ENCODE measurements at regions not wholly inside any gene's neighbourhood (a gene's known extent, or its start where the extent isn't known, plus 50 kb on each side); places are given as distances from the start of the nearest gene placed in this dataset.

GRCh38 chr3:148008591-148008990, 599.4 kb downstream of the ZIC1 start:
- H3K9me3 Mint-ChIP-seq, result peaks cover 3% of the 10 kb centered on the region
- no peaks in the 10 kb centered on the region for H3K4me1 Mint-ChIP-seq (ENCODE audit: low read depth)
- H3K27ac Mint-ChIP-seq, result no peak overlapping the region
- H3K4me3 Mint-ChIP-seq, result no peak overlapping the region
- no peaks in the 10 kb centered on the region for H3K27me3 Mint-ChIP-seq (ENCODE audit: low read depth)
- no peaks in the 10 kb centered on the region for H3K36me3 Mint-ChIP-seq (ENCODE audit: low read depth)

GRCh38 chr3:148020861-148021260, 611.7 kb downstream of the ZIC1 start:
- Mint-ChIP-seq H3K4me3 (no peak overlapping the region), H3K27me3 (ENCODE audit: low read depth) (no peaks in the 10 kb centered on the region), H3K36me3 (ENCODE audit: low read depth) (no peaks in the 10 kb centered on the region), H3K27ac (no peak overlapping the region), H3K4me1 (ENCODE audit: low read depth) (no peaks in the 10 kb centered on the region), H3K9me3 (peaks cover 4% of the 10 kb centered on the region)

GRCh38 chr3:148021381-148021780, 612.2 kb downstream of the ZIC1 start:
- Mint-ChIP-seq H3K4me1 (ENCODE audit: low read depth) (no peaks in the 10 kb centered on the region), H3K36me3 (ENCODE audit: low read depth) (no peaks in the 10 kb centered on the region), H3K27me3 (ENCODE audit: low read depth) (no peaks in the 10 kb centered on the region), H3K9me3 (peaks cover 4% of the 10 kb centered on the region), H3K27ac (no peak overlapping the region), H3K4me3 (no peak overlapping the region)

- H3K27me3 Mint-ChIP-seq (ENCODE audit: low read depth), result no peaks in the 10 kb centered on the region
- no peak overlapping the region for H3K4me3 Mint-ChIP-seq
- no peaks in the 10 kb centered on the region for H3K4me1 Mint-ChIP-seq (ENCODE audit: low read depth)
- peaks cover 4% of the 10 kb centered on the region for H3K9me3 Mint-ChIP-seq
- H3K27ac Mint-ChIP-seq, result no peak overlapping the region
- H3K36me3 Mint-ChIP-seq (ENCODE audit: low read depth), result no peaks in the 10 kb centered on the region
These were observed 614.8 kb downstream of the ZIC1 start for GRCh38 chr3:148023994-148024393.

GRCh38 chr3:148026009-148026588, 616.9 kb downstream of the ZIC1 start:
- no peaks in the 10 kb centered on the region for H3K4me1 Mint-ChIP-seq (ENCODE audit: low read depth)
- no peak overlapping the region for H3K27ac Mint-ChIP-seq
- H3K9me3 Mint-ChIP-seq, result no peaks in the 10 kb centered on the region
- H3K36me3 Mint-ChIP-seq (ENCODE audit: low read depth), result no peaks in the 10 kb centered on the region
- no peaks in the 10 kb centered on the region for H3K27me3 Mint-ChIP-seq (ENCODE audit: low read depth)
- H3K4me3 Mint-ChIP-seq, result no peak overlapping the region

GRCh38 chr3:148030975-148031374, 621.8 kb downstream of the ZIC1 start:
- no peaks in the 10 kb centered on the region for H3K36me3 Mint-ChIP-seq (ENCODE audit: low read depth)
- H3K9me3 Mint-ChIP-seq, result no peaks in the 10 kb centered on the region

GRCh38 chr3:148034353-148034752, 625.2 kb downstream of the ZIC1 start:
- Mint-ChIP-seq H3K4me3 (no peak overlapping the region), H3K9me3 (no peaks in the 10 kb centered on the region), H3K27ac (no peak overlapping the region), H3K4me1 (ENCODE audit: low read depth) (no peaks in the 10 kb centered on the region), H3K36me3 (ENCODE audit: low read depth) (no peaks in the 10 kb centered on the region), H3K27me3 (ENCODE audit: low read depth) (no peaks in the 10 kb centered on the region)

More at GRCh38 chr3:148030975-148031374, 621.8 kb downstream of the ZIC1 start:
- Mint-ChIP-seq H3K27me3 (ENCODE audit: low read depth) (no peaks in the 10 kb centered on the region), H3K27ac (no peak overlapping the region), H3K4me1 (ENCODE audit: low read depth) (no peaks in the 10 kb centered on the region), H3K4me3 (no peak overlapping the region)

- H3K9me3 Mint-ChIP-seq, result no peaks in the 10 kb centered on the region
- no peaks in the 10 kb centered on the region for H3K36me3 Mint-ChIP-seq (ENCODE audit: low read depth)
- no peak overlapping the region for H3K4me3 Mint-ChIP-seq
- no peak overlapping the region for H3K27ac Mint-ChIP-seq
- no peaks in the 10 kb centered on the region for H3K27me3 Mint-ChIP-seq (ENCODE audit: low read depth)
- no peaks in the 10 kb centered on the region for H3K4me1 Mint-ChIP-seq (ENCODE audit: low read depth)
These were observed 627.2 kb downstream of the ZIC1 start for GRCh38 chr3:148036331-148036876.

GRCh38 chr3:148042663-148043445, 633.7 kb downstream of the ZIC1 start:
- Mint-ChIP-seq H3K27ac (no peak overlapping the region), H3K9me3 (peaks cover 4% of the 10 kb centered on the region), H3K36me3 (ENCODE audit: low read depth) (no peaks in the 10 kb centered on the region), H3K4me1 (ENCODE audit: low read depth) (no peaks in the 10 kb centered on the region), H3K4me3 (no peak overlapping the region), H3K27me3 (ENCODE audit: low read depth) (no peaks in the 10 kb centered on the region)

GRCh38 chr3:148044151-148044550, 635.0 kb downstream of the ZIC1 start:
- Mint-ChIP-seq H3K36me3 (ENCODE audit: low read depth) (no peaks in the 10 kb centered on the region), H3K4me3 (no peak overlapping the region), H3K4me1 (ENCODE audit: low read depth) (no peaks in the 10 kb centered on the region), H3K9me3 (peaks cover 4% of the 10 kb centered on the region), H3K27ac (no peak overlapping the region), H3K27me3 (ENCODE audit: low read depth) (no peaks in the 10 kb centered on the region)

GRCh38 chr3:148054999-148055398, 642.7 kb upstream of the AGTR1 start:
- H3K9me3 Mint-ChIP-seq, result no peaks in the 10 kb centered on the region
- H3K4me3 Mint-ChIP-seq, result no peak overlapping the region
- no peaks in the 10 kb centered on the region for H3K27me3 Mint-ChIP-seq (ENCODE audit: low read depth)
- no peak overlapping the region for H3K27ac Mint-ChIP-seq
- no peaks in the 10 kb centered on the region for H3K36me3 Mint-ChIP-seq (ENCODE audit: low read depth)
- no peaks in the 10 kb centered on the region for H3K4me1 Mint-ChIP-seq (ENCODE audit: low read depth)

GRCh38 chr3:148062590-148062989, 635.1 kb upstream of the AGTR1 start:
- Mint-ChIP-seq H3K4me3 (no peak overlapping the region), H3K27ac (no peak overlapping the region), H3K27me3 (ENCODE audit: low read depth) (no peaks in the 10 kb centered on the region), H3K4me1 (ENCODE audit: low read depth) (no peaks in the 10 kb centered on the region), H3K36me3 (ENCODE audit: low read depth) (no peaks in the 10 kb centered on the region), H3K9me3 (no peaks in the 10 kb centered on the region)

- Mint-ChIP-seq H3K4me1 (ENCODE audit: low read depth) (no peaks in the 10 kb centered on the region), H3K27ac (no peak overlapping the region), H3K9me3 (no peaks in the 10 kb centered on the region), H3K27me3 (ENCODE audit: low read depth) (no peaks in the 10 kb centered on the region), H3K36me3 (ENCODE audit: low read depth) (no peaks in the 10 kb centered on the region), H3K4me3 (no peak overlapping the region)
These were observed 630.9 kb upstream of the AGTR1 start for GRCh38 chr3:148066802-148067201.

GRCh38 chr3:148068466-148068865, 629.2 kb upstream of the AGTR1 start:
- Mint-ChIP-seq H3K27me3 (ENCODE audit: low read depth) (no peaks in the 10 kb centered on the region), H3K4me1 (ENCODE audit: low read depth) (no peaks in the 10 kb centered on the region), H3K9me3 (no peaks in the 10 kb centered on the region), H3K27ac (no peak overlapping the region), H3K4me3 (no peak overlapping the region), H3K36me3 (ENCODE audit: low read depth) (no peaks in the 10 kb centered on the region)

GRCh38 chr3:148070041-148070440, 627.7 kb upstream of the AGTR1 start:
- Mint-ChIP-seq H3K9me3 (no peaks in the 10 kb centered on the region), H3K4me1 (ENCODE audit: low read depth) (no peaks in the 10 kb centered on the region)

More at GRCh38 chr3:148070041-148070440, 627.7 kb upstream of the AGTR1 start:
- Mint-ChIP-seq H3K27me3 (ENCODE audit: low read depth) (no peaks in the 10 kb centered on the region), H3K27ac (no peak overlapping the region), H3K36me3 (ENCODE audit: low read depth) (no peaks in the 10 kb centered on the region), H3K4me3 (no peak overlapping the region)

All from T-helper 1 cell treated with Interleukin-12 subunit alpha and Interleukin-12 subunit beta and Interleukin-4 antibody, amounts not matched to agents 30 μg/mL and 1 μg/mL, for 36 hours (primary cell).